HG03066 (cell line): ENCODE measurements at regions not wholly inside any gene's neighbourhood (a gene's known extent, or its start where the extent isn't known, plus 50 kb on each side); places are given as distances from the start of the nearest gene placed in this dataset.

Experiments
- ATAC-seq: cut with Tn5 transposase; IDR thresholded peaks from one replicate; pipeline ENCODE4 v1.9.1; 2021; ENCODE audit warnings: low read depth; ENCODE audit not compliant: unreplicated experiment

DNA sequence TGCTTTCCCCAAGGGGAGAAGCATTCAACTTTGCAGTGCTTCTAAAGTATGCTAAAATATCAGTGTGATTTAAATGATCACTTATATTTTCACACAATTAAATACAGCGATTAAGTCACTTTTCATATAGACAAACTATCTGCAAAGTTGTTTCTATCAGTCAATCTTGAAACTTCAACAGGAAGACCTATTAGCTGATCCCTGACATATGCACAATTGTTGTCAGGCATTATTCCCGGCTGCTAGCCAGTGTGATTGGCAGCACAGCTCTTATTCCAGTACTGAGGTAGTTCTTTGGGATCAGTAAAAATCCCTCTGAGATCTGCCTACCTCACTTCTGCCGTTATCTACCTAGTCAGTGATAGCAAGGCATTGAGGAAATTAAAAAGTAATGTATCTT is 629.5 kb downstream of the NR4A2 start:
- no peak for ATAC-seq

GRCh38 chr2:155701721-155702120 is 630.8 kb downstream of the NR4A2 start:
- no peak for ATAC-seq

- no peak for ATAC-seq
These were observed 636.0 kb downstream of the NR4A2 start for GRCh38 chr2:155696571-155696970.

DNA sequence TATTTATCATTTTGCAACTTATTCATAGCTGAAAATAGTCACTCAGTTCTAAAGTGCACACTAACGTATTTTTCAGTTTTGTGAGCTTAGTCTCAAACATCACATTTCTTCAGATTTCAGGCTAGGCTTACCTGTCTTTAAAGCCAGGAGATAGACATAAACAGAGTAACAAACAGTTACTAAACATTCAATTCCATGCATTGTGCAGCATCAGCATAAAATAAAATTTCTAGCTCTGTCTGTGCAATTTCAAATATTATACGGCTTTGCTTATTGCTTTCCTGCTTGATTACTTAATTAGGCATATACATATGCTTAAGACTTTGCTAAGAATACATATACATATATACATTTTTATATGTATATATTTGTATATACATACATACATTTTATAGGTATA is 637.0 kb downstream of the NR4A2 start:
- ATAC-seq = no peak

GRCh38 chr2:155692856-155693255 is 639.7 kb downstream of the NR4A2 start:
- ATAC-seq = no peak

- ATAC-seq = no peak
These were observed 640.4 kb downstream of the NR4A2 start for GRCh38 chr2:155692106-155692505.

DNA sequence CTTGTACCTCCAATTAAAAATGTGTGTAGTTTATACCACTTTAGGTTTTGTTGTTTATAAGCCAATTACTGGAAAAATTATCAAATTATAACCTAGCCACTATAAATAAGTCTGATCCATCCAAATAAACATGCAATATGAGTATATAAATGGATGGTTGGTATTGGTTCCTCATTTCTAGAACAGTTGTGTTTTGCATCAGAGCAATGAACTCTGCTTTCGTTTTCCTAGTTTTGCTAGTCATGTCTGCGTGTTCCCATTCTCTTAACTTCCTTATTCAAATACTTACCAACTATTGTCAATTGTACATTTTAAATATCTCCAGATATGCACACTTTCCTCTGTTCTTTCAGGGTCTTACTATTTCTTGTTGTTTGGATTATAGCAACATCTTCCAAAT is 641.7 kb downstream of the NR4A2 start:
- peak; percentile 74 for ATAC-seq

- no peak for ATAC-seq
These were observed 642.7 kb downstream of the NR4A2 start for GRCh38 chr2:155689791-155690190.

GRCh38 chr2:155687181-155687580 is 645.3 kb downstream of the NR4A2 start:
- no peak for ATAC-seq

DNA sequence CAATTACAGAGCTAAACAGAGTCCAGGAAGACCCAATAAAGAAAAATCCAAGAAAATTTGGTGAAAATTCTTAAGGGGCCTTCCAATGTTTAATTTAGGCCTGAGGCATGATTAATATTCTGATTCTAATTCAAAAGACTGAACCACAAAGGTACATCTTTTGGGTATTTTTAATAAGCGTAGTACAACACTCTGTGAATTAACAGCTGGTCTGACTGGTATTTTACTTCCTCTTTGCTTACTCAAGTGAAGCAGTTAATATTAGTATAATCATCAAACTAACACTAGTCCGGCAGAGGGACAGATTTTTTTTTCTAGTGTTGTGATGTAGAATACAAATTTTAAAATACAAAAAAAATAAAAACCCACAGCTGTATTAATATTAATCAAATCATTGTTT is 652.9 kb downstream of the NR4A2 start:
- ATAC-seq = no peak

DNA sequence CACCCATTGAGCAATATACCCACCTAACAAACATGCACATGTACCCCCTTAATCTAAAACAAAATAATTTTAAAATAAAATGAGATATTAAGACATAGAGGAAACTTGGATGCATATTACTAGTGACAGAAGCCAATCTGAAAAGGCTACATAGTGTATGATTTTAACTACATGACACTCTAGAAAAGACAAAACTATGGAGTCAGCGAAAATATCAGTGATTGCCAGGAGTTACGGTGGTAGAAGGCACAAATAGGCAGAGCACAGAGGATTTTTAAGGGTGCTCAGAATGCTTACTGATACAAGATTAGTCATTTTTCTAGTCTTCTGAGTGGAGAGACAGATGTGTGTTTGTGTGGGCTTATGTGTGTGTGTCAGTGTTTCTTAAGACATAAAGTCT is 656.6 kb downstream of the NR4A2 start:
- no peak for ATAC-seq

- ATAC-seq = no peak
These were observed 666.8 kb downstream of the NR4A2 start for GRCh38 chr2:155665704-155666103.

DNA sequence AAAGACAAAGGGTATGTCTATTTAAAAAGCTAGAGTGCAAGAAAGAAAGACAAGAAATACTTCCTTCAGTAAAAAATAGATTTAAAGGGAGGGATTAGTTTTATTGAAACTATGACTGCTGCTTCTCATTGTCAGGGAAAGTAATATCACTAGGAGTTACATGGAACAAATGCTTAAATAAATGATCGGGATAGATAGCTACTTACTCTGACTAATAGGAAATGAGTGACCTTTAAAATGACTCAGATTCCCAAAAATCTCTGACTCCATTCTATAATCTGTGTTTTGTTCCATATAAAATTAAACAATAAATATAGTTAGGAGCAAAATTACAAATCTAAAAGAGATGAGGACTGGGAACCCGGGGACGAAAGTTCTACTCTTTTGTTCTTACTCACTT is 669.3 kb downstream of the NR4A2 start:
- ATAC-seq = no peak

- no peak for ATAC-seq
These were observed 670.3 kb downstream of the NR4A2 start for GRCh38 chr2:155662224-155662623.

GRCh38 chr2:155653176-155653575 is 679.3 kb downstream of the NR4A2 start:
- ATAC-seq = no peak

GRCh38 chr2:155651851-155652250 is 680.7 kb downstream of the NR4A2 start:
- no peak for ATAC-seq

DNA sequence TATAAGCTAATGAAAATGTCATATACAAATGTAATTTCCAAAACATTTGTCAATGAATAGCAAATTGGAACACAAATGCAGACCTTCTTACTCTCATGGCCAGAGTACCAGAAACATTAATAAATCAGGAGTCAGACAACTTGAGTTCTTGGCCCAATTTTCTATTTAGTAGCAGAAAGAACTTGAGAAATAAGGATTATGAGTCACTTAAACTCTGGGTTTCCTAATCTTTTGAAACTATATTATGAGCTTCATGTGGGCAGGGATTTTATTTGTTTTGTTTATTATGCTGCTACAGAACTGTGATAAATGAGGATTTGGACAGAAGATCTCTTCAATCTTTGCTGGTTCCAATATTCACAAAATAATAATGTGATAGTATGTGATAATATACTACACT is 686.7 kb downstream of the NR4A2 start:
- no peak for ATAC-seq

- ATAC-seq = no peak
These were observed 689.3 kb downstream of the NR4A2 start for GRCh38 chr2:155643056-155643775.

- no peak for ATAC-seq
These were observed 698.5 kb downstream of the NR4A2 start for GRCh38 chr2:155633887-155634570.

- ATAC-seq = no peak
These were observed 699.3 kb downstream of the NR4A2 start for GRCh38 chr2:155633060-155633839.

DNA sequence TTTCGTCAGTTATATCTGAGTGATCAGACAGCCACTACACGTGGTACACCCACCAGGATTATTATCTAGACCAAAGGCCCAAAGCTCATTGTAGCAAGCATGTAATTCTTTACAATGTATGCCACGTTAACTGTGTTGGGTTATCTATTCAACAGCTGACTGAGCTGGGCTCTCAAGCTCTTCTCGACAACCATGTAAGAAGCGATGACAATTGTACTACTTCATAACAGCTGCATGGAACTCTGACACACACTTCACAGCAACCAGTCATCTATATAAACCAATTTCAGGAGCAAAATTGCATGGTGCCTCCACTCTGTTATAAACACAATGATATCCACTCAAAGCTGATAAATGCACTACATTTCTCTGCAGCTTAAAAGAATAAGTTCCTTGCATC is 701.8 kb downstream of the NR4A2 start:
- ATAC-seq = no peak

GRCh38 chr2:155622443-155622842 is 710.1 kb downstream of the NR4A2 start:
- no peak for ATAC-seq
